ENCODE measurements at regions not wholly inside any gene's neighbourhood (a gene's known extent, or its start where the extent isn't known, plus 50 kb on each side); places are given as distances from the start of the nearest gene placed in this dataset.

DNA sequence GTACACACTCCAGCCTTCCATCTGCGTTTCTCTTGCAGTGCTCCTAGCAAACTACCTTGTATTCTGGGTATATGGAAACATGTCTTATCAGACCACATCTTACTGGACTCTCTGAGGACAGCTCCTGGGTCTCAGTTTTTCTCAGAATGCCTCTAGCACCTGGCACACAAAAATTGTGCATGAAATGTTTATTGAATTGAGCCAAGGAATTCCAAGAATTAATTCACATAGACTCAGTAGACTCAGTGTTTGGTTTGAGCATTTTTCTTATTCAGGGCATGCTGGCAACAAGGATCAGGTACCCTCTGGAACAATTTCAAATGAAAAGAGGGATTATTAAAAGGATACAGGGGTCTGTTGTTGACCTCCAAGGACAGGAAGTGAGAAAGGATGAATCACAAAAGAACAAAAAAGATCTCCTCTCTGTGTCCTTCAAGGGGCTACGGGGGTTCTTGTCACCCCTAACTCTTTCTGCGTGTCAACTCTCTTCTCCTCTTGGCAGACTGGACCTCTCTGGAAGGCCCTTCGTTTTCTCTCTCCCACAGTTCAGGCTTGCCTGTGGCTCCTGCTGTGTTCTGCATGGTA lies 270.0 kb upstream of the HES1 start:
- Mint-ChIP-seq H3K4me1 (peaks cover 22 to 44% of the 10 kb centered on the region in 2 experiments), H3K36me3 (ENCODE audit: insufficient read depth in 1 of 3, low read depth in 3 of 3) (peaks cover 0 to 4% (median 4%) of the 10 kb centered on the region in 3 experiments; a peak in 2 of 7 replicates), H3K27me3 (ENCODE audit: low read depth) (peaks cover 68% of the 10 kb centered on the region), H3K9me3 (no peaks in the 10 kb centered on the region), H3K4me3 (no peak overlapping the region), H3K27ac (no peak overlapping the region; a peak in 1 of 7 replicates)
- no peak overlapping the region for H3K14ac ChIP-seq (ENCODE audit: insufficient read depth, low read length)
- H3K23ac ChIP-seq (ENCODE audit: insufficient read length, low read depth, low read length) = no peak overlapping the region
- no CpG with 5 or more reads among the region's 4 CpGs for WGBS (ENCODE audit: extremely low coverage, insufficient read length, low lambda C conversion rate)
- H2BK120ac ChIP-seq (ENCODE audit: low read depth, low read length, poor library complexity, severe bottlenecking) = no peak overlapping the region
- no peaks in the 10 kb centered on the region for H3K79me1 ChIP-seq (ENCODE audit: insufficient read depth, low read depth, low read length, poor library complexity, severe bottlenecking)
- no peak overlapping the region for H3T11ph ChIP-seq (ENCODE audit: low read length)
- no peak overlapping the region for H3K18ac ChIP-seq (ENCODE audit: insufficient read length, low read depth, low read length)
- no peaks in the 10 kb centered on the region; the same call in 1 of the 2 replicates for H3K27me3 ChIP-seq (ENCODE audit: insufficient read depth, low read length)
- no peak overlapping the region for H3K4ac ChIP-seq (ENCODE audit: low read depth, low read length)
- H2BK5ac ChIP-seq (ENCODE audit: insufficient read length, low read length) = no peak overlapping the region
- DNase-seq = no peak
- no peaks in the 10 kb centered on the region for H4K20me1 ChIP-seq (ENCODE audit: control insufficient read depth, insufficient read depth, insufficient read length)
- no peak overlapping the region for H2AK5ac ChIP-seq (ENCODE audit: insufficient read length, low read length)
- TF ChIP-seq, protein P1, sequence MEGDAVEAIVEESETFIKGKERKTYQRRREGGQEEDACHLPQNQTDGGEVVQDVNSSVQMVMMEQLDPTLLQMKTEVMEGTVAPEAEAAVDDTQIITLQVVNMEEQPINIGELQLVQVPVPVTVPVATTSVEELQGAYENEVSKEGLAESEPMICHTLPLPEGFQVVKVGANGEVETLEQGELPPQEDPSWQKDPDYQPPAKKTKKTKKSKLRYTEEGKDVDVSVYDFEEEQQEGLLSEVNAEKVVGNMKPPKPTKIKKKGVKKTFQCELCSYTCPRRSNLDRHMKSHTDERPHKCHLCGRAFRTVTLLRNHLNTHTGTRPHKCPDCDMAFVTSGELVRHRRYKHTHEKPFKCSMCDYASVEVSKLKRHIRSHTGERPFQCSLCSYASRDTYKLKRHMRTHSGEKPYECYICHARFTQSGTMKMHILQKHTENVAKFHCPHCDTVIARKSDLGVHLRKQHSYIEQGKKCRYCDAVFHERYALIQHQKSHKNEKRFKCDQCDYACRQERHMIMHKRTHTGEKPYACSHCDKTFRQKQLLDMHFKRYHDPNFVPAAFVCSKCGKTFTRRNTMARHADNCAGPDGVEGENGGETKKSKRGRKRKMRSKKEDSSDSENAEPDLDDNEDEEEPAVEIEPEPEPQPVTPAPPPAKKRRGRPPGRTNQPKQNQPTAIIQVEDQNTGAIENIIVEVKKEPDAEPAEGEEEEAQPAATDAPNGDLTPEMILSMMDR (conservative IDR thresholded peaks at IDR 0.05) = no peak
- H2BK12ac ChIP-seq (ENCODE audit: insufficient read length, low read depth, low read length) = no peak overlapping the region
- no peak overlapping the region for H4K8ac ChIP-seq (replicated peaks; ENCODE audit: insufficient read length, low read depth, low read length)
- H3K9me3 ChIP-seq (ENCODE audit: control insufficient read depth, low read depth, low read length) = no peaks in the 10 kb centered on the region
- no peaks in the 10 kb centered on the region for H3K79me2 ChIP-seq (ENCODE audit: insufficient read depth, low read length)
- no peak overlapping the region for H3K27ac ChIP-seq (ENCODE audit: insufficient read length, low read depth, low read length)
- no peak overlapping the region for H3K9ac ChIP-seq (ENCODE audit: extremely low read depth, insufficient read length, low read length)
- H2AFZ ChIP-seq (ENCODE audit: low read length) = no peak overlapping the region
- H3K4me1 ChIP-seq (ENCODE audit: insufficient read depth, low read length) = no peaks in the 10 kb centered on the region; the same call in 1 of the 2 replicates
- H3K4me2 ChIP-seq (ENCODE audit: insufficient read depth, insufficient read length, low read length) = no peak overlapping the region
- no peak overlapping the region for H3K56ac ChIP-seq (ENCODE audit: insufficient read length, low read depth, low read length)
- H4K91ac ChIP-seq (ENCODE audit: insufficient read length, low read depth, low read length) = no peak overlapping the region
- H2BK15ac ChIP-seq (ENCODE audit: low read depth, low read length) = no peak overlapping the region
- H3K23me2 ChIP-seq (ENCODE audit: insufficient read length, low read depth, low read length, poor library complexity, severe bottlenecking) = no peaks in the 10 kb centered on the region
- no peak overlapping the region for H2BK20ac ChIP-seq (ENCODE audit: low read depth, low read length, poor library complexity, severe bottlenecking)
- H4K5ac ChIP-seq (ENCODE audit: insufficient read length, low read depth, low read length) = no peak overlapping the region

All from H9 (cell line).